ENCODE measurements at regions not wholly inside any gene's neighbourhood (a gene's known extent, or its start where the extent isn't known, plus 50 kb on each side); places are given as distances from the start of the nearest gene placed in this dataset.

DNA sequence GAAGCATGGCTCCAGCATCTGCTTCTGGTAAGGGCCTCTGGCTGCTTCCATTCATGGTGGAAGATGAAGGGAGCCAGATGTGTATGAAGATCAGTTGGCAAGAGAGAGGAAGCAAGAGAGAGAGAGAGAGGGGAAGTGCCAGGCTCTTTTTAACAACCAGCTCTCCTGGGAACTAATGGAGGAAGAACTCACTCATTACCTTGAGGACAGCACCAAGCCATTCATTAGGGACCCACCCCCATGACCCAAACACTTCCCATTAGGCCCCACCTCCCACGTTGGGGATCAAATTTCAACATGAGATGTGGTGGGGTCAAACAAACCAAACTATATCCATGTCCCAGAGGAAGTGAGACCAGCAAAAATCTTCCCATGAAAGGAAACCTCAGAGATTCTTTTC, 124.8 kb upstream of the SIX2 start:
- no peak for DNase-seq

DNA sequence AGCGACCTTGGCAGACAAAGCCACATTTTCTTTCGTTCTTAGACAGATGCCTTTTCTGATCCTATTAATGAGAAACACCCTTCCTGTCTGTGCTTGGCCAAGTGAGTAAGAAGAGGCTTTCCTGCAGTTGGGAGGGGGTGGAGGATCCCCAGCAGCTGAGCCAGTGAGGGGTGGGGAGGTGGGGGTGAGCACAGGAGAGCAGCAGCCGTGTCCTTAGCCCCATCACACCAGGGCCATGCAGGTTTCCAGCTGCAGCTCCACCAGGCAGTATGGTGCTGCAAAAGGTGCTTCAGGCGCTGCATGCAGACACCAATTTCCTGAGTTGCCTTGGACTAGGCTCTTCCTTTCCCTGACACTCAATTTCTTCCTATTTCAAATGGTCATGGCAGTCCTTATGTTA, 123.3 kb upstream of the SIX2 start:
- no peak for DNase-seq

DNA sequence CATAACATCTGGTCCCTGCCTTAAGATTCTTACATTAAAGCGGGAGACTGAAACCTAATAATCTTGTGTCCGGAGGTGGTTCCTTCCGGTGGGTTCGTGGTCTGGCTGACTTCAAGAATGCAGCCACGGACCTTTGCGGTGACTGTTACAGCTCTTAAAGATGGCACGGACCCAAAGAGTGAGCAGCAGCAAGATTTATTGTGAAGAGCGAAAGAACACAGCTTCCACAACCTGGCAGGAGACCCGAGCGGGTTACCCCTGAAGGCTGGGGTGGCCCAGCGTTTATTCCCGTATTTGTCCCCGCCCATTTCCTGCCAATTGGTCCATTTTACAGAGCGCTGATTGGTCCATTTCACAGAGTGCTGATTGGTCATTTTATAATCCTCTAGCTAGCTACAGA, 122.3 kb upstream of the SIX2 start:
- DNase-seq = no peak

DNA sequence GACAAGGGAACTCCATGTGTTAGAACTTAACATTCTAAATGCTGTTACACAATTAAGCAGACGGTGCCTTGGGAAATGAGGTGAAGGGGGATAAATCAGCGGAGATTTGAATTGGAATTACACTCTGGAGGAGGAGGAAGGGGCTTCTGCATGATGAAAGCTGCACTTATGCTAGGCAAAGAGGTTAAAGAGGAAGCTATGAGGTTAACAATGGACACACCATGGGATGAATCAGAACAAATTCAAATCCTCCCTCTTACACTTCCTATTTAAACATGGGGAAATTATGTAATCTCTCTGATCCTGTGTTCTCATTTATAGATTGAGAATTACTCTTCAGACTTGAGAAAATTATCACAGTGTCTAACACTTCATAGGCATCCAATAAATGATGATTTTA, 121.5 kb upstream of the SIX2 start:
- DNase-seq = no peak

DNA sequence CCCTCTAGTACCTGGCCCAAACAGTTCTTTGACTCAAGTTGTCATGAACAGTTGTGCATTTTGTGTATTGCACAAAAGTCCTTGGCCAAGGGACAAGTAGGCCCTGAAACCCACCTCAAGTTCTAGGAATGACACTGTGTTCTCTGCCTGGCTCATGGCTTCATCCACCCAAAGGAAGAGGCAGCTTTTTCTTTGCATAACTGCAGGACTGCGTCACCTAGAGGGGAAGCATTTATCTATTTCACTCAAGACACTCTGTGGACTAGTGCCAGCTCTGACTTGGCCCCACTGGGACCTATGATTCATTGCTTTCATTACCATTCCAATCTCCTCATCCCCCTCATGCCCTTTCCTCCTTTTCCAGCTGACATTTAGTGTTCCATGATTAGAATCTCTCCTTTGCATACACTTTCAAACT, 119.3 kb upstream of the SIX2 start:
- no peak for DNase-seq

DNA sequence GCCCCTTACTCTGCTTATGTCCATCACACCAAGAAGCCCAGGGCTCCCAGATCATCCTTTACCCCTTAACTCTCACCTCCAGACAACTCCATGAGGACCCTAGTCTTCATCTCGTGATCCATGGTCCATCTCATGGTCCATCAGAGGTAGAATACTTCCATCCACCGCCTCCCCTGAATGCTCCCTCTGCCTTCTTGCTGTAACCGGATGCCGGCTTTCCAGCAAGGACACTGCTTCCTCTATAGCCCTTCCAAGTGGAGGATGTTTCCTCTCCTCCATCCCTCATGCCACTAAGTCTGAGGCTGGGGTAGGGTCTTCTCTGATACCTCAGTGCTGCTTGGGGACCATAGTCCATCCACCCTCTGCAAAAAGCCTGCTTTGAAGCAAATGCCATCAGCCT, 118.6 kb upstream of the SIX2 start:
- DNase-seq = no peak

DNA sequence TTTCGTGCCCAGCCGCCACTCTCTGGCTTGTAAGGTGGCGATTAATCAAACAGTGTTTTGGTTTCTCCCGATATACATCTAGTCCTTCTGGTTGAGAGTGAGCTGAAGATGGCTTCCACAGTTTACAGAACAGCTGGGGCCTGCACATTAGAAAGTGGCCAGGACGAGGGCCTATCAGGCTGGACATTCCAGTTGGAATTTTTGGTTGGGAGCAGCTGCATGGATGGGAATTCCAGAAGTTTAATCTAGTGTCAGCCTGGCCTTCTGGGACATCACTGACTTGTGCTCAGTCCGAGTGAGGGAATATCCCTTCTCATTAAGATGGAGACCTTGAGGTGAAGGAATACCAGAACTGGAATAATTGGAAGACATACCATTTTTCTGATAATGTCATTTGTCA, 118.1 kb upstream of the SIX2 start:
- DNase-seq = no peak

DNA sequence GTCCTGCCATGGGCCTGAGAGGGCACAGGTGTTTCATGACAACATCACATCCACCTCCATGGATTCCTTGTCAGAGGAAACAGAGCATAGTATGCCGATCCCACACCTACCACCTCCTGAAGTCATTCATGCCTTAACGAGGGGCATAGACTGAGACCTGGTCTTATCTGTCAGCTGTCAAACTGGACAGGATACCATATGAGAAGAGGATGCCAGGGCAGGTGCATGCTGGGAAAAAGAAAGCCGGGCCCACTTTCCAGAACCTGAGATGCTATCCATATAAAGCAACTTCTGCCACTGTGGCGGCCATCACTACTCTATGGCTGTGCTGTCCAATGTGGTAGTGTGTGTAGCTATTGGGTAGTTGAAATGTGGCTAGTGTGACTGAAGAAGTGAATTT, 116.0 kb upstream of the SIX2 start:
- DNase-seq = no peak

DNA sequence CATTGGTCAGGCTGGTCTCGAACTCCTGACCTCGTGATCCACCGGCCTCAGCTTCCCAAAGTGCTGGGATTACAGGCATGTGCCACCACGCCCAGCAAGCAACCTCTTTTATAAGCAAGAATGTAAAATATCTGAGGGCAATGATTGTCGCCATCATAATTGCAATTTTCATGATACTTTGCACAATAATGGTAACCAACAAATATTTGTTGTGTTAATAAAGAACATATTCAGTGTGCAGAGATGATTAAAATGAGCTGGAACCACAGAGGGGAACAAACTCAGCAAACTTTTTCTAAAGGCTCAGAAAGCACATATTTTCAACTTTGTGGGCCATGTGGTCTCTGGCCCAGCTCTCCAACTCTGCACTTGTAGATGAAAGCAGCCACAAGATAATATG, 115.2 kb upstream of the SIX2 start:
- no peak for DNase-seq

DNA sequence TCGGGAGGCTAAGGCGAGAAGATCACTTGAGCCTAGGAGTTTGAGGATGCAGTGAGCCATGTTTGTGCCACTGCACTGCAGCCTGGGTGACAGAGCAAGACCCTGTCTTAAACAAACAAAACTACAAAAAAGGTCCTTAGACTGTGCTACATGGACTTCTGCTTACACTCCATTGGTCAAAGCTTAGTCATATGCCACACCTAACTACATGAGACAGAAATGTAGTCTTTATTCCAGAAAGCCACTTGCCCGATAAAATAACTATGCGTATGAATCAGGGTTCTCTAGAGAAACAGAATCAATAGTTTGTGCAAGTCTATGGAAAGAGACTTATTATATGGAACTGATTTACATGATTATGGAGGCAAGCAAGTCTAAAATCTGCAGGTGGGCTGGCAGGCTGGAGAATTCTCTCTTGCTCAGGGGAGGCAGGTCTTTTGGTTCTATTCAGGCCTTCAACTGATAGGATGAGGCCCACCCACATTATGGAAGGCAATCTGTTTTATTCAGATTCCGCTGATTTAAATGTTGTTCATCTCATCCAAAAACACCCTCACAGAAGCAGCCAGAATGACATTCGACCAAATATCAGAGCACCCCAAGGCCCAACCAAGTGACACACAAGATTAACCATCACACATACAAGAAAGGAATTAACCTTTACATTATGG, 114.4 kb upstream of the SIX2 start:
- no peak for DNase-seq

DNA sequence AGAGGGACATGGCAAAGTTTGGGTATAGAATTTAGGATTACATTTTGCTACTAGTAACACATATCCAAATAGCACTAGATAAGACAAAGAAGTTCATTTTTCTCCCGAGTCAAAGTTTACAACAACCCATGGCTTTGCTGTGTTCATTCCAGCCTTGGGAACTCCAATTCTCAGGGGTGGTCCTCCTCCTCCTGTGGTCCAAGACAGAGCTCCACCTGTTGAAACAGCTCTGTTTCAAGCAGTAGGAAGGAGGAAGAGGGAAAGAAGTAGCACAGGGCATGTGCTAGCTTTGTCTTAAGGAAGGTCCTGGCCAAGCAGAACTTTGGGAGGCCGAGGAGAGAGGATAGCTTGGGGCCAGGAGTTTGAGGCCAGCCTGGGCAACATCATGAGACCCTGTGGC, 113.8 kb upstream of the SIX2 start:
- no peak for DNase-seq

DNA sequence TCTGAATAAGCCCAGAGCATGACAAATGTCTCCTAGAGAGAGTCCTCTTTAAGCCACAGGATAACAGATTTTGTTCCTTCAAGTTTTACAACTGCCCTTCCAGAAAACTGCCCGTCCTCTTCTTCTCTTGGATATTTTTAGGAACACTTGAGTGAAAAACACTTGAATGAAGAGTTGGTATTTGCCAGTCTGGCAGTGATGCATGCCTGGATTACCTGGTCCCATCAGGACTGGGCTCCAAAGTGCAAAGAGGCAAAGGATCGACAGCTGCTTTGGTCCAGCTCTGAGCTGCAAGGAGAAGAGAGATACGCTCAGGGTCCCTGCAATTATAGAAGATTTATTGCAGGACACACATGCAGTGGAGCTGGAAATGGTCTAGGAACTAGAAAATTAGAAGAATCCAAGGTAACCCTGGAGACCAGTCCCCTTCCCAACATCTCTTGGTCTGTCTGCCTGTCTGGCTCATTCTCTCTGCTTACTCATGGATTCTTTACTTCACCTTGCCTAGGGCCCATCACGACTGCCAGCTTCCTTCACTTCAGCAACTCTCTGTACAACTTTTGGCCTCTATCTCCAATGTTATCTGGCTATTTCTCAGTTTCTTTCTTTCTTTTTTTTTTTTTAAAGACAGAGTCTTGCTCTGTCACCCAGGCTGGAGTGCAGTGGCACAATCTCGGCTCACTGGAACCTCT, 112.1 kb upstream of the SIX2 start:
- DNase-seq = no peak

DNA sequence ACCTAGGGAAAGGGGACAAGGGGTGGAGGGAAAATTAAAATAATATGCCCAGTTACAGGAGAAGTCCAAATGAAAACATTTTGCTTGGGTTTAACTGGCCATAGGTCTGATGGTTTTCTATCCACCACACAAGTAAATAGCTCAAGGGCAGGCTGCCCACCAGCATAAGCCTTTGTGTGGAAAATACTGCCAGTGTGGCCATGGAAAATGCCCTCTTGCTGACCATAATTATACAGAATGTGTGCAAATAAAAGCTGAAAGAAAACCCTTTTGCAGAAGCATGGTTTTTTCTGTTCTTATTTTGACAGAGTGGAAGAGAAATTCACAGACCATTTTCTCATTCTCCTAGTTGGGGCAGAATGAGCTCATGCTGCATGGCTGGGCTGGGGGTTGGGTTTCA, 111.3 kb upstream of the SIX2 start:
- DNase-seq = no peak

DNA sequence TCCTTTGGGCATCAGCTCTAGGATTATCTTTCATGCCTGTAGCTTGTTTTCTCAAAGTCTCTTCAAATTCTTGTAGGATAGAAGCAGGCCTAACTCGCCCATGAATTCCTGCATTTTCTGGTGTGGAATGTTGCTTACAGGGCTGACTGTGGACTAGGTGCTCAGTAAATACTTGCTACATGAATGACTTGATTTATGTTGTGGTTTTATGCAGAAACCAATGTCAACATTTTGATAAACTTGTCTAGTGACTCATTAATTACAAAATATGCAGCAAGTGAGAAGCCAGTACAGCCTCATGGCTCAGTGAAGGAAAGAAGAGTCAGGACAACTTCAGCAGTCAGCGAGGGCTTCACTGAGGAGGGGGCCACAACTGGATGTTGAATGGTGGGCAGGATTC, 110.6 kb upstream of the SIX2 start:
- DNase-seq = no peak

DNA sequence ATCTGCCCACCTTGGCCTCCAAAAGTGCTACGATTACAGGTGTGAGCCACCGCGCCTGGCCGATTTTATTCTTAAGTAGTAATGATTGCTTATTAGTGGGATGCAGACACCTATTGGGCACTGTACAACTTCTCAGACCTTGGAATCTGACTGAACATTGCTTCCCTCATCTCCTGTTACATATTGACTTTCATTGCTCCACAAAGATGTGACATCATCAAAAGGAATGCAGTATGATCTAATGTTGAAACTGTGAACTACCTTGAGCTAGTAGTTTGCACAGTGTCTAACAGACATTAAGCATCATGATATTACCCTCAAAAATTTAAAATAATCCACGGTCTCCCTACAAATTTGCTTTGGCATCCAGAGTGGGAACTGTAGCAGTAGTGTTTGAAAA, 109.8 kb upstream of the SIX2 start:
- no peak for DNase-seq

DNA sequence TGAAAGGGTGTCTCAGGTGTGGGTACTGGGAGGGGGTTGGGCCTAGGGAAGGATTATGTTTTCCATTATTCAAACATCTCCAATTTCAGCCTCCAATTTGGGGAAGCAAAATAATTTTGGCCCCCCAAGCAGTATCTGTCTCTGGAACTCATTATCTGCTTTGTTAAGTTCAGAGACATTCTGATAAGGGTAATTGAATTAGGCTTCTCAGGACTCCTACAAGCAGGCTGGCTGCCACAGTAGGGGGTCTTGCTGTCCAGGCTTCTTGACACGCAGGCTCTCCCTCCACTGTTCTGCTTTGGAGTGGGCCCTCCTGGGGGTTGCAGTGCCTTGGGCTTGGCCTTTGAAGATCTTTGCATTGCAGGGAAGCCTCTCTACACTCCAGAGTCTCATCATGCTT, 108.1 kb upstream of the SIX2 start:
- no peak for DNase-seq

DNA sequence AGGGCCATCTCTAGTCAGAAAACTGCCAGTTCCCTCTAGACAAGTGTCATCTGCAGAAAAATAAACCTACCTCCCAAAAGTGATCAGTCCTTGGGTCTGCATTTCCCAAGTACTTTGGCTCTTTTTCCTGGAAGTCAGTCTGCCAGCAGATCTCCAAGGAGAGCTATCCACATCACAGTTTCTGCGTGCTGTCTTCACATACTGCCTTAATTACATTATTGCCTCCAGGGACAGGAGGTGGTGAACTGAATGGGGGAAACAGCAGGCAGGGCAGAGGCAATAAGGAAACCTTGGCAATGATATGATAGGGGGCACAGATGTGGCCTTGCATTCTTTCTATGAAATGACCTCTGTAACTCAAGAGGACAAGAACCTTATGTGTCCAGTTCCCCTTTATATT, 105.9 kb upstream of the SIX2 start:
- no peak for DNase-seq

DNA sequence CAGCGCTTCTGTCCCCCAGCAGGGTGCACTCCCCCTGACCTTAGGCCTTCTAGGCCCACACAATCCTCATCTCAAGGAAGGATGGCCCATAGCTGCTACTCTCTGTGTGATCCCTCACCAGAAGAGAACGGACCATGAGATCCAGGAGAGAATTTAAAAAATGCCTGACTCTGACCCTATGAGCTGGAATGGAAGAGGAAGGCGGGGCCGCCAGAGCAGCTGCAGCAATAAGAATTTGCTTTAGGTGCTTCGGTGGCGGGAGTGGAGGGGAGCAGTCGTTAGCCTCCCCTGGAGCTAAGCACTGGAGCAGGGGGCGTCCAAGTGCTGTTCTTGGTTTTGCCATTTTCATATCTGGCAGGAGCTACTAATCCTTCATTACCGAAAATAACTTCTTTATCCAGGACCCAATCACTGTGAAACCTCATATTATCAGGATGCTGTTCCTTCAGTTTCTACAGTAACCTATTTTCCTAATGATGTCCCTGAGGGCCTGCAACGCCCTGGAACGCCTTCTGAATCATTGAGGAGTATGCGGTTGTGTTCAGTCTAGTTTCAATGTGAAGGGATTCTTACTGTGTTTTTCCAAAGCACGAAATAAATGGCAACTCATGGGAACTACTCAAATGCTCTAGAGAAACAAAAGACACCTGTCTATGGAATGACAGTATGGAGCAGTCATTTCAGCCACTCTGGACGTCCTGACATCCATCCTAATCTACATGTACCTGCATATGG, 105.1 kb upstream of the SIX2 start:
- DNase-seq = no peak

DNA sequence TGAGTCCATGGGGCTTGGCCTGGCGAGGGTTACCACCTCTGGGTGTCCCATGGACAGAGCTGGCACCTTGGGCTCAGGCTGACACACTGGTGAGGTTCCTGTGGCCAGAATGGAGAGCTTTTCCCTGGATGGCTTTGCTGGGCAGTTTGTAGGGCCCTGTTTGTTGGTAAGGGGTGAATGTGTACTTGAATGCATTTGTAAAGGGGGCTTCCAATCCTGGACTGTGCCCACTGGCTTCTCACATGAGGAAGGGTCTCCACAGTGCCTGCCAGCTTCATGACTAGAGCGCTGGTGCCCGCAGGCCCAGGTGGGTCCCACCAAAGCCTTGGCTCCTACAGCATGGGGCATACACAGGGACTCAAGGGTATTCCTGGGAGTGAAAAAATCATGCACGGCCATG, 103.5 kb upstream of the SIX2 start:
- no peak for DNase-seq

DNA sequence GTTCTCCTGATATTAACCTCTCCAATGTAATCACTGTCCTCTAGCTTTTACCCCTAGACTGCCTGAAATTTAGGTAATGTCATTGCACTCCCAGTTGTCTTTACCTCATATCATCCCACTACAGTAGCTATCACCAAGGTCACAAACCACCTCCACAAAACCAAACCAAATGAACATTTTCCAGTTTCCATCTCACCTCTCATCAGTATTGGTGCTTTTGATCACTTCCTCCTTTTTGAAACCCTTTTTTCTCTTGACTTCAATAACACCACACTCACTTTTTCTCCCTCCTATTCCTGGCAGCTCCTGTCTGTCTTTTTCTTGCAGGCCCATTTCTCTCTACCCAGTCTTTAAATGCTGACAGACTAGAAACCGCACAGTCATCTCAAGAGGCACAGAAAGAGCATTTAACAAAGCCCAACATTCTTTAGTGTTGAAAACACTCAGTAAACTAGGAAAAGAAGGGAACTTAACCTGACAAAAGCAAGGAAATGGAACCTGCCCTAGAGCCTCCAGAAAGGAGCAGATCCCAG, 95.9 kb upstream of the SIX2 start:
- no peak for DNase-seq

DNA sequence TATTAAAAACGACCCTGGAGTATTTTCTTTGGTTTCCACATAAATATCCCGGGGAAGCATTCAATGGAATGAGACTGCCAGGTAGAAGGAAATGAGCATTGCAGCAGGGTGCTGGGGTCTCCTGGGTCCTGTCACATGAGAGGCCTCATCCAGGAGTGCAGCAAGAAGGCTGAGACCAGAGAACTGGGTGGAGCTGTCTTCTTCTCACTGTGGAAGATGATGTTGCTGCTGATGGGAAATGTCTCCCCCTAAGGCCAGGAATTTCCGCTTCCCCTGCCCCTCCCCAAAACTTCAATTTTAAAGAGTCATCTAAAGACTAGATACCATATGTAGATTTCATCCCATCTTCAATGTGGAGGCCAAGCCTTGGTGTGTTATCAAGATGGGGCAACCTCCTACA, 95.2 kb upstream of the SIX2 start:
- DNase-seq = no peak

DNA sequence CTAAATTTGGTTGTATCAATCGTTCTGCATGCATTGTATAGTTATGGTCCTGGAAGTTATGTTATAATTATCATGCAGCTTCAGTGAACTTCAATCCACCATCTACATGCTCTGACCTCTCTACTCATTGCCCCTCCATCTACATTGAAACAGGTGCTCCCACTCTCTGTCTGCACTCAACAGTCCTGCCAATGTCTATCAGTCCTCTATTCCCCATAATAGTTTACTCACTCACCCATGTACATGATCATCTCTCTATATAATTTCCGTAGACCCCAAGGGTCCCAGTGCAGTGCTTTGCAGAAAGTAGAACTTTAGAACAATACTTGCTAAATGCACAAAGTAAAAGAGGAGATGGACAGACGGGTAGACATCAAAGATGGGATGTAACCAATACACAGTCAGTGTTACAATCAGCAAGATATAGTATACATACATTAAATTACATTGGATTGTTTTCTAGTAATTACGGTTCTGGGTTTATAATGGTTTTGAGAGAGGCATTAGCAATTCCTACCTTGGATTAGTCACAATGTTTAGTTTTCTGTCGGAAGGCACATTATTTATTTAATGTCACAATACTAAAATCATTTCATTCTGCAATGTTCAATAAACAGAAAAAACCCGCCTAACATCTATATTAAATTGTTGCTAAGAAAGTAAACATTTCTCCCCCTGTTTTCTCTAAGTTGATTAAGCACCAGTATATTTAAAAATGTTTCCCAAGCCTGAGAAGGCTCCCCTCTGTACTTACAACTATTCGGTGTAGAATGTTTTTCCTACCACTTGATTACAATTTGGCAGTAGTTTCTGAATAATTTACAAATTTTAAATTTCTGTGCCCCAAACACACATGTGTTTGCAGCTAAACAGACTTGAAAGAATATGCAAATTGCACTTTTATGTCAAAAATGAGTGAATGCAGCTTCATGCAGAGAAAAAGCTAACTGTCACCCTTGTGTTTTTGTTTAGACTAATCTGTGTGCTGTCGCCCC, 94.4 kb upstream of the SIX2 start:
- no peak for DNase-seq

DNA sequence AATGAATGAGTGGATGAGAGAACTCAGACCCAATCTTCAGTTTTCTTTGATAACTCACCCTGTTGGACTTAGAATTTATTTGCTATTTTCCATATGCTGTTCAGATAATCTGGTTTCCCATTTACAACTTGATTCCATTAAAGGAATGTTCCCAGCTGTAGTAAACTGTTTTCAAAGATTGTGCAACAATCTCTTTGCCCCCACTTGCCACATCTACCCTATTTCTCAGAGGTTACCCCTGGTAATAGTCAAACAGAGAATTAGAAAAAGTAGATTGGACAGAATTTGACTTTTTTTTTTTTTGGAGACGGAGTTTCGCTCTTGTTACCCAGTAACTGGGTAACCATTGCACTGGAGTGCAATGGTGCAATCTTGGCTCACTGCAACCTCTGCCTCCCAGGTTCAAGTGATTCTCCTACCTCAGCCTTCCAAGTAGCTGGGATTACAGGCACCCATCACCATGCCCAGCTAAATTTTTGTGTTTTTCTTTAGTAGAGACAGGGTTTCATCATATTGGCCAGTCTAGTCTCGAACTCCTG, 93.4 kb upstream of the SIX2 start:
- DNase-seq = no peak

Measured in stimulated activated CD4-positive, alpha-beta T cell treated with anti-CD3 and anti-CD28 coated beads, Interleukin-15, amount 100 ng/mL, for 24 hours (primary cell).